Superior temporal gyrus (tissue), 1 donor: ENCODE measurements at regions not wholly inside any gene's neighbourhood (a gene's known extent, or its start where the extent isn't known, plus 50 kb on each side); places are given as distances from the start of the nearest gene placed in this dataset.
A peak's percentile ranks its signal among the peaks of the same experiment; 100 is the strongest.
"Not testable (repeated sequence)": the region's sequence is repeated elsewhere in the genome, so short reads cannot be mapped to it uniquely, and the experiment has no call there.

Experiments
- DNase-seq: peaks from one replicate; pipeline ENCODE4 v3.0.0-alpha.2; 2016; ENCODE audit errors: extremely low spot score

GRCh38 chr7:113306302-113306701 is 187.9 kb upstream of the SMIM30 start:
- no peak for DNase-seq

GRCh38 chr7:113304104-113304503 is 185.8 kb upstream of the SMIM30 start:
- no peak for DNase-seq

GRCh38 chr7:113303388-113303787 is 185.0 kb upstream of the SMIM30 start:
- DNase-seq = not testable (repeated sequence)

GRCh38 chr7:113301983-113302382 is 183.6 kb upstream of the SMIM30 start:
- no peak for DNase-seq

- DNase-seq = no peak
These were observed 182.8 kb upstream of the SMIM30 start for GRCh38 chr7:113301141-113301540.

- DNase-seq = no peak
These were observed 181.4 kb upstream of the SMIM30 start for GRCh38 chr7:113299748-113300147.

- DNase-seq = no peak
These were observed 180.1 kb upstream of the SMIM30 start for GRCh38 chr7:113298501-113298900.

- no peak for DNase-seq
These were observed 176.4 kb upstream of the SMIM30 start for GRCh38 chr7:113294750-113295149.

- DNase-seq = no peak
These were observed 173.8 kb upstream of the SMIM30 start for GRCh38 chr7:113292105-113292504.

GRCh38 chr7:113291058-113291457 is 172.7 kb upstream of the SMIM30 start:
- no peak for DNase-seq

GRCh38 chr7:113289140-113289740 is 170.9 kb upstream of the SMIM30 start:
- DNase-seq = peak; percentile 38

- DNase-seq = no peak
These were observed 167.1 kb upstream of the SMIM30 start for GRCh38 chr7:113285411-113285810.

- DNase-seq = no peak
These were observed 165.5 kb upstream of the SMIM30 start for GRCh38 chr7:113283861-113284260.

GRCh38 chr7:113282875-113283274 is 164.5 kb upstream of the SMIM30 start:
- no peak for DNase-seq

- no peak for DNase-seq
These were observed 162.9 kb upstream of the SMIM30 start for GRCh38 chr7:113281223-113281622.

GRCh38 chr7:113279256-113279655 is 160.9 kb upstream of the SMIM30 start:
- DNase-seq = no peak

- no peak for DNase-seq
These were observed 152.4 kb upstream of the SMIM30 start for GRCh38 chr7:113270790-113271189.

GRCh38 chr7:113269592-113269991 is 151.2 kb upstream of the SMIM30 start:
- DNase-seq = not testable (repeated sequence)

GRCh38 chr7:113268757-113269156 is 150.4 kb upstream of the SMIM30 start:
- DNase-seq = no peak

- no peak for DNase-seq
These were observed 149.5 kb upstream of the SMIM30 start for GRCh38 chr7:113267885-113268284.

- no peak for DNase-seq
These were observed 148.9 kb upstream of the SMIM30 start for GRCh38 chr7:113267271-113267670.

GRCh38 chr7:113263749-113264148 is 145.4 kb upstream of the SMIM30 start:
- no peak for DNase-seq

- DNase-seq = not testable (repeated sequence)
These were observed 144.9 kb upstream of the SMIM30 start for GRCh38 chr7:113263215-113263742.
